ENCODE measurements at regions not wholly inside any gene's neighbourhood (a gene's known extent, or its start where the extent isn't known, plus 50 kb on each side); places are given as distances from the start of the nearest gene placed in this dataset.
A peak's percentile ranks its signal among the peaks of the same experiment; 100 is the strongest.
"Not testable (repeated sequence)": the region's sequence is repeated elsewhere in the genome, so short reads cannot be mapped to it uniquely, and the experiment has no call there.

DNA sequence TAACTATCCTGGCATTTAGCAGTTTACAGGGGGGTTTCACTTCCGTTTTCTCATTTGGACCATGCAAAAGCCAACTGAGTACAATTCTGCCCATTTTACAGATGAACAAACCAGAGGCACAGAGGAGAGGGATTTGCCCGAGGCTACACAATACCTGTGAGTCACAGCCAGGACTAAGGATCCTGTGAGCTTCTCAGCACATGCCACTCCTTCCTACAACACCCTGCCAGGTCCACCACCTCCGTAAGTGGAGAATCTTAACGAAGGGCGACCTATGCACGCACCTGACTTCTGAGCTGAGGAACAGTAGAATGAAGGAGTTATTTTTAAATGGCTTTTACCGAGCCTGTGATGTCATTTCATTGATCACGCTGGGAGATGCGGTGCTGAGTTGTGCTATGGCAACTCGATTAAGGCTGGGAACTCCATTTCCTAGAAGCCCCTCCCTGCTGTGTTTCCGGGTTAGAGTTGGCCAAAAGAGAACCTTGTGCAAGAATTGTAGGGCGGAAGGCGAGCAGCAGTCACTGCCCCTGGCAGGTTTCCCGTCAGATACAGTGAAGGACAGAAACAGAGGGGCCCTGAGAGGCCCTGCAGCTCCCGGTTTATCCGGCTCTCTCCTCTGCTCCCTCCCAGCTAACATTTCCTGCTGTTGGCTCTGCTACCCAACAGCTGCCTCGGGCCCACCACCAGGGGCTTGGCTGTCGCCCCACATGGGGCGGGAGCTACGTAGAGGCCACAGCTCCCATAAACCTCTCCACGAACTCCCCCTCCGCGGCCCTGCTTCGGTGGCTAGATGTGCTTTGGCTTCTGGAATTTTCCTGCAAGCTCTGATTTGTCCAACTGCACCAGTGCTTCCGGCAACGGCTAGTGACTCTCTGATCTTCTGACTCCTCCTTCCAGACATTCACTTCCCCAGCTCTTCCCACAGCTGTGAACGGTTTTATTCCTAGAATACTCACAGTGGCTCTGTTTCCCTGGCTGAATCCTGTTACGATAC, 75.1 kb upstream of the USP9X start:
- Mint-ChIP-seq H3K4me1 (peaks cover 9% of the 10 kb centered on the region), H3K27me3 (no peaks in the 10 kb centered on the region), H3K9me3 (no peaks in the 10 kb centered on the region), H3K27ac (ENCODE audit: low read depth) (peak overlapping the region; percentile 50), H3K4me3 (peak overlapping the region; percentile 64), H3K36me3 (ENCODE audit: insufficient read depth) (peaks cover 3% of the 10 kb centered on the region)
- ATAC-seq (replicated peaks; ENCODE audit: extremely low read depth, poor library complexity, severe bottlenecking) (peak; percentile 64), DNase-seq (ENCODE audit: low spot score in 2 of 2) (peak; percentile 9 to 13)

GRCh38 chrX:41014776-41015360, 70.4 kb upstream of the USP9X start:
- no peak overlapping the region for H3K4me3 Mint-ChIP-seq
- peak overlapping the region; percentile 26 for H3K27ac Mint-ChIP-seq (ENCODE audit: low read depth)
- no peaks in the 10 kb centered on the region for H3K27me3 Mint-ChIP-seq
- no peak for DNase-seq (ENCODE audit: low spot score in 2 of 2)
- no peaks in the 10 kb centered on the region for H3K9me3 Mint-ChIP-seq
- no peaks in the 10 kb centered on the region for H3K36me3 Mint-ChIP-seq (ENCODE audit: insufficient read depth)
- no peak for ATAC-seq (replicated peaks; ENCODE audit: extremely low read depth, poor library complexity, severe bottlenecking)
- H3K4me1 Mint-ChIP-seq, result peaks cover 5% of the 10 kb centered on the region

DNA sequence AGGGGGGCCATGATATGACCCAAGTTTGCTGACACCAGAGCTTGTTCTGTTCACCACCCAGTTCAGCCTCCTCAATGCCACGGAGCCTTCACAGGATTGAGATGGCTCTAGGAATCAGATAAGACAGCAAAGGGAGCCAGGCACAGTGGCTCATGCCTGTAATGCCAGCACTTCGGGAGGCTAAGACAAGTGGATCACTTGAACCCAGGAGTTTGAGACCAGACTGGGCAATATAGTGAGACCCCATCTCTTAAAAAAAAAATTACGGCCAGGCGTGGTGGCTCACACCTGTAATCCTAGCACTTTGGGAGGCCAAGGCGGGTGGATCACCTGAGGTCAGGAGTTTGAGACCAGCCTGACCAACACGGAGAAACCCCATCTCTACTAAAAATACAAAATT, 67.5 kb upstream of the USP9X start:
- ATAC-seq (replicated peaks; ENCODE audit: extremely low read depth, poor library complexity, severe bottlenecking); DNase-seq (ENCODE audit: low spot score in 2 of 2); H3K4me1 Mint-ChIP-seq; H3K27ac Mint-ChIP-seq (ENCODE audit: low read depth); H3K36me3 Mint-ChIP-seq (ENCODE audit: insufficient read depth); H3K9me3 Mint-ChIP-seq; H3K4me3 Mint-ChIP-seq; H3K27me3 Mint-ChIP-seq: not testable (repeated sequence)

DNA sequence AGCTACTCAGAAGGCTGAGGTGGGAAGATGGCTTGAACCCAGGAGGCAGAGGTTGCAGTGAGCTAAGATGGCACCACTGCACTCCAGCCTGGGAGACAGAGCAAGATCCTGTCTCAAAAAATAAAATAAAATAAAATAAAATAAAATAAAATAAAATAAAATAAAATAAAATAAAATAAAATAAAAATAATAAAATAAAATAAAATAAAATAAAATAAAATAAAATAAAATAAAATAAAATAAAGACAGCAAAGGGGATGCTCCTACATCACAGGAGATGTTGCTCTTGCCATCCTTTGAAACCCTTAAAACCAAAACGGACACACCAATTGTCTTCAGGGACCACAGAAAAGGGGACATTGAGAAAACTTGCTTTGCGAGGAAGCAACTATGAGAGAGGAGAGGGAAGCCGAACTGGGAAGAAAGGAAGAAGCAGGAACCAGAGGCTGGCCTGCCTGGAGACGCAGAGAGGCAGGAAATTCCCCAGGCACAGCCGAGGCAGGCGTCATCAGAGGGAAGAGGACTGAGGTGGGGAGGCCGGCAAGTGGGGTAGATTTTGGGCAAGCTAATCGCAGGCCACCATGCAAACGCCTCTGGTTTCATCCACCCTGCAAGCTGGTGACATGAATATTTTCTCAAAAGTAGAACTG, 66.7 kb upstream of the USP9X start:
- not testable (repeated sequence) for H3K4me3 Mint-ChIP-seq; H3K27me3 Mint-ChIP-seq; H3K36me3 Mint-ChIP-seq (ENCODE audit: insufficient read depth); H3K9me3 Mint-ChIP-seq; ATAC-seq (replicated peaks; ENCODE audit: extremely low read depth, poor library complexity, severe bottlenecking); H3K27ac Mint-ChIP-seq (ENCODE audit: low read depth); H3K4me1 Mint-ChIP-seq; DNase-seq (ENCODE audit: low spot score in 2 of 2)

GRCh38 chrX:41019041-41019392, 66.2 kb upstream of the USP9X start:
- Mint-ChIP-seq H3K4me3 (no peak overlapping the region), H3K27ac (ENCODE audit: low read depth) (no peak overlapping the region), H3K4me1 (no peaks in the 10 kb centered on the region), H3K36me3 (ENCODE audit: insufficient read depth) (no peaks in the 10 kb centered on the region), H3K27me3 (no peaks in the 10 kb centered on the region), H3K9me3 (no peaks in the 10 kb centered on the region)
- ATAC-seq (replicated peaks; ENCODE audit: extremely low read depth, poor library complexity, severe bottlenecking), result no peak
- no peak for DNase-seq (ENCODE audit: low spot score in 2 of 2)

DNA sequence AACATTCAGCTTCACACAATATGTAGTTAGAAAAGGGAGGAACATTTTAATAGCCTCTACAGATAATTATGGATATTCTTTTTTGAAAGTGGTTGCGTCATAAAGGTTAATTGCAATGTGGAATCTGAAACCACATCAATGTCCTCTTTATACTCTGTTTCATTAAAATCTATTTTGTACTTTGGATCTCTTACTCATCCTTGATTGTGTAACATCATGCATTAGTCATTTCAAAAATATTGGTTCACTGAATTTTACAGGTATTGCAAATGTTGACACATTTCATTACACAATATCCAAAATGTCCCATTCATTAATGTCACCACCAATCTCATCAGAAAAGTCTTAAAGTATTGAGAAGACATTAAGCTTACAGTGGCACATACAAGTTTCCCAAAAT, 62.7 kb upstream of the USP9X start:
- no peak for DNase-seq (ENCODE audit: low spot score in 2 of 2)
- no peak for ATAC-seq (replicated peaks; ENCODE audit: extremely low read depth, poor library complexity, severe bottlenecking)
- no peaks in the 10 kb centered on the region for H3K9me3 Mint-ChIP-seq
- H3K4me3 Mint-ChIP-seq, result no peak overlapping the region
- H3K27me3 Mint-ChIP-seq, result no peaks in the 10 kb centered on the region
- no peak overlapping the region for H3K27ac Mint-ChIP-seq (ENCODE audit: low read depth)
- no peaks in the 10 kb centered on the region for H3K36me3 Mint-ChIP-seq (ENCODE audit: insufficient read depth)
- no peaks in the 10 kb centered on the region for H3K4me1 Mint-ChIP-seq

DNA sequence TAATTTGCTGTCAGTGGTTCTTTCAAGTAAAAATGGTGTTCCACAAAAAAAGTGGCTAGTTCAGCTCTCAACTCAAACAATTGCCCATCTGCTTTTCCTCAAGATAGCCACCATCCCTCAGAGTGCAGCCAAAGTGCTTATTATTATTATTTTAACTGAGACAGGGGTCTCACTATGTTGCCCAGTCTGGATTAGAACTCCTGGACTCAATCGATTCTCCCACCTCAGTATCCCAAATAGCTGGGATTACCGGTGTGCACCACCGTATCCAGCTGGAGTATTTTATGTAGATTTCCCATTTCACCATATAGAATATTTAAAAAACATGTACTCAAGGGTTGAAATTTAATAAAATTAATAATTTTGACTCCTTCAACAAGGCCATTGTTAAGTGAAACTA, 62.1 kb upstream of the USP9X start:
- H3K4me3 Mint-ChIP-seq, result no peak overlapping the region

GRCh38 chrX:41024335-41024734, 60.9 kb upstream of the USP9X start:
- not testable (repeated sequence) for H3K36me3 Mint-ChIP-seq (ENCODE audit: insufficient read depth); ATAC-seq (replicated peaks; ENCODE audit: extremely low read depth, poor library complexity, severe bottlenecking); H3K4me3 Mint-ChIP-seq; H3K9me3 Mint-ChIP-seq; DNase-seq (ENCODE audit: low spot score in 2 of 2); H3K27me3 Mint-ChIP-seq; H3K4me1 Mint-ChIP-seq; H3K27ac Mint-ChIP-seq (ENCODE audit: low read depth)

More for the DNA sequence above, 62.1 kb upstream of the USP9X start:
- Mint-ChIP-seq H3K4me1 (no peaks in the 10 kb centered on the region), H3K36me3 (ENCODE audit: insufficient read depth) (no peaks in the 10 kb centered on the region), H3K27me3 (no peaks in the 10 kb centered on the region), H3K27ac (ENCODE audit: low read depth) (no peak overlapping the region), H3K9me3 (no peaks in the 10 kb centered on the region)
- ATAC-seq (replicated peaks; ENCODE audit: extremely low read depth, poor library complexity, severe bottlenecking) (no peak), DNase-seq (ENCODE audit: low spot score in 2 of 2) (no peak)

GRCh38 chrX:41024755-41025154, 60.5 kb upstream of the USP9X start:
- no peak overlapping the region for H3K27ac Mint-ChIP-seq (ENCODE audit: low read depth)
- no peaks in the 10 kb centered on the region for H3K36me3 Mint-ChIP-seq (ENCODE audit: insufficient read depth)
- no peaks in the 10 kb centered on the region for H3K27me3 Mint-ChIP-seq
- no peaks in the 10 kb centered on the region for H3K9me3 Mint-ChIP-seq
- ATAC-seq (replicated peaks; ENCODE audit: extremely low read depth, poor library complexity, severe bottlenecking) (no peak), DNase-seq (ENCODE audit: low spot score in 2 of 2) (no peak)
- no peak overlapping the region for H3K4me3 Mint-ChIP-seq
- H3K4me1 Mint-ChIP-seq, result no peaks in the 10 kb centered on the region

DNA sequence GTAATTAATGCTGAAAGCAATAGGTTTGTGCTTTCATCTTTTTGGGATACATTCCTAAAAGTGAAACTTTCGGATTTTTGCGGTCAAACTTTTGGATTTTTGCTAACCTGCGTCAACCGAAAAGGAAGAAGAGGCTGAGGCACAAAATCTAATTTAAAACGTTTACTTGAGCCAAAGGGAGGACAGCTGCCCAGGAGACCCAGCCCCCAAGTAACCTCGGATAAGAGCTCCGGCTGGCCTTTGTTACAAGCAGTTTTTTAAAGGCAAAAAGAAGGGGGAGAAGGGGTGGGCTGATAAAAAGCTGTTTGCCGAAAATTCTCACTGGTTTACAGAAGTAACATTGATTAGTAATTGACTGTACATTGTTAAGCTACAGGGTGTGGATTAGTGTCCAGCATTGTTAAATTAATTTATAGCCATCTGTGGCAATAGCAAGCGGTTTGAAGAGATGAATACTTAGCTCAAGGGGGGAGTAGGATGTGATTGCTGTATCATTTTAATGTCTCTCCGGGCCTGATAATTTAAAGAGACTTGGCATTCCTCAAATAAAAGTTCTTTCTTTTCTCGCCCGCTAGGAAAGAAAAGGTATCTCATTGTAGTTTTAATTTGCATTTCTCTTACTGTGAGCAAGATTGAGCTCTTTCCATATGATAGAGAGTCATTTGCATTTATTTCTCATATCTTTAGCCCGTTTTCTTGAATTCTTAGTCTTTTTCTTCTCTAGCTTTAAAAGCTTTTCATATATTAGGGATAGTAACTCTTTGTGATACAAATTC, 59.1 kb upstream of the USP9X start:
- no peaks in the 10 kb centered on the region for H3K4me1 Mint-ChIP-seq

GRCh38 chrX:41026702-41027078, 58.6 kb upstream of the USP9X start:
- ATAC-seq (replicated peaks; ENCODE audit: extremely low read depth, poor library complexity, severe bottlenecking), result no peak
- H3K27me3 Mint-ChIP-seq, result no peaks in the 10 kb centered on the region

More for the DNA sequence above, 59.1 kb upstream of the USP9X start:
- H3K27me3 Mint-ChIP-seq, result no peaks in the 10 kb centered on the region
- no peak overlapping the region for H3K4me3 Mint-ChIP-seq
- no peak overlapping the region for H3K27ac Mint-ChIP-seq (ENCODE audit: low read depth)
- DNase-seq (ENCODE audit: low spot score in 2 of 2) (no peak), ATAC-seq (replicated peaks; ENCODE audit: extremely low read depth, poor library complexity, severe bottlenecking) (no peak)
- peaks cover 1% of the 10 kb centered on the region for H3K36me3 Mint-ChIP-seq (ENCODE audit: insufficient read depth)
- H3K9me3 Mint-ChIP-seq, result no peaks in the 10 kb centered on the region

DNA sequence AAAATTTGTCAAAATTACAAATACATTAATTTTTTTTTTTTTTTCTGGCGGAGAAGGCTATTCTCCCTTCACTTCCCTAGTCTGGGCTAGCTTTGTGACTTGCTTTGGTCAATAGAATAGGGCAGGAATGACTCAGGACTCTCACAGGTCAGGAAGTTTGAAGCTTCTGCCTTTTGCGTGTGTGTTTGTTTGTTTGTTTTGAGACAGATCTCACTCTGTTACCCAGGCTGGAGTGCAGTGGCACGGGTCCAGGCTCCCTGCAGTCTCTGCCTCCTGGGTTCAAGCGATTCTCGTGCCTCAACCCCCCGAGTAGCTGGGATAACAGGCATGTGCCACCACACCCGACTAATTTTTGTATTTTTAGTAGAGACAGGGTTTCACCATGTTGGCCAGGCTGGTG, 55.9 kb upstream of the USP9X start:
- Mint-ChIP-seq H3K27ac (ENCODE audit: low read depth) (no peak overlapping the region), H3K9me3 (no peaks in the 10 kb centered on the region), H3K4me1 (no peaks in the 10 kb centered on the region), H3K4me3 (no peak overlapping the region), H3K36me3 (ENCODE audit: insufficient read depth) (peaks cover 1% of the 10 kb centered on the region), H3K27me3 (no peaks in the 10 kb centered on the region)
- ATAC-seq (replicated peaks; ENCODE audit: extremely low read depth, poor library complexity, severe bottlenecking) (no peak), DNase-seq (ENCODE audit: low spot score in 2 of 2) (no peak)

More at GRCh38 chrX:41026702-41027078, 58.6 kb upstream of the USP9X start:
- no peaks in the 10 kb centered on the region for H3K4me1 Mint-ChIP-seq
- H3K4me3 Mint-ChIP-seq, result no peak overlapping the region
- DNase-seq (ENCODE audit: low spot score in 2 of 2), result no peak
- no peaks in the 10 kb centered on the region for H3K9me3 Mint-ChIP-seq
- H3K36me3 Mint-ChIP-seq (ENCODE audit: insufficient read depth), result peaks cover 1% of the 10 kb centered on the region
- H3K27ac Mint-ChIP-seq (ENCODE audit: low read depth), result no peak overlapping the region

Measured in central memory CD8-positive, alpha-beta T cell (primary cell).